ENCODE measurements at regions not wholly inside any gene's neighbourhood (a gene's known extent, or its start where the extent isn't known, plus 50 kb on each side); places are given as distances from the start of the nearest gene placed in this dataset.

GRCh38 chr5:174358276-174358675, 312.8 kb downstream of the NSG2 start:
- no peak for DNase-seq (ENCODE audit: low read depth in 1 of 2, low spot score in 1 of 2)

DNA sequence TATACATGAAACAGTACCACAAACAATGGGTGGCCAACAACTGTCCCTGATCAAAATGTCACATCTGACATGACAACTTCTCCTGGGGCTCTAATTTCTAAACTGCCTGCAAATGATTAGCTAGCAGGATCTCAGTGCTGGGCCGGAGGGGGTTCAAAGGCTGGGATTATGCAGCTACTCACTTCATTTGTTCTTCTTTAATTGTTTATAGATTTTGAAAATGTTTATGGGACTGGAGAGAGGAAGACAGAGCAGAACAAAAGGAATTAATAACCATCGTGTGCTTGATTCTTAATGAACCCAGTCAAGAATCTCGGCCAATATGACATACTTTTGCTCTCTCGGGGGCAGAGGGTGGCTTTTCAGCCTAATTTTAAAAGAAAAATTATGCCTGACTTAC, 313.6 kb downstream of the NSG2 start:
- no peak for DNase-seq (ENCODE audit: low read depth in 1 of 2, low spot score in 1 of 2)

DNA sequence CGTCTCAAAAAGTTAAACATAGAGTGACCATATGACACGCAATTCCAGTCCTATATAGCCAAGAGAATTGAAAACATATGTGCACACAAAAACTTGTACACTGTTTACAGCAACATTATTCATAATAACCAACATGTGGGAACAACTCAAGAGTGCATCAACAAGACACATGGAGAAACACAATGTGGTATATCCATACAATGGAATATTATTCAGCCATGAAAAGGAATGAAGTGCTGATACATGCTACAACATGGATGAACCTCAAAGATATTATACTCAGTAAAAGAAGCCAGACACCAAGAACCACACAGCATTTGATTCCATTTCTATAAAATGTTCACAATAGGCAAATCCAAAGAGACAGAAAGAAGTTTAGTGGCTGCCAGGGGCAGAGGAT, 317.0 kb downstream of the NSG2 start:
- DNase-seq (ENCODE audit: low read depth in 1 of 2, low spot score in 1 of 2), result no peak

DNA sequence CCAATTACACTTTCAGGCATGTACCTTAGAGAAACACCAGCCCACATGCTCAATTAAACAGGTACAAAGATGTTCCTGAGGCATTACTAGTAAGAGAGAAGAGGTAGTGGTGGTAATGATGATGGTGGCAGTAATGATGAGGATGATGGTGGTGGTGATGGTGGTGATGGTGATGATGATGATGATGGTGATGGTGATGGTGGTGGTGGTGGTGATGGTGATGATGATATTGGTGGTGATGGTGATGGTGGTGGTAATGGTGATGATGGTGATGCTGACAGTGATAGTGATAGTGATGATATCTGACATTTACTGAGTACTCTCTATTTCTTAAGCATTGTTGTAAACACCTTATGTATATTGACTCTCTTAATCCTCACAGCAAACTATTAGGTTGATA, 318.4 kb downstream of the NSG2 start:
- DNase-seq (ENCODE audit: low read depth in 1 of 2, low spot score in 1 of 2), result no peak

GRCh38 chr5:174364676-174365075, 319.2 kb downstream of the NSG2 start:
- no peak for DNase-seq (ENCODE audit: low read depth in 1 of 2, low spot score in 1 of 2)

DNA sequence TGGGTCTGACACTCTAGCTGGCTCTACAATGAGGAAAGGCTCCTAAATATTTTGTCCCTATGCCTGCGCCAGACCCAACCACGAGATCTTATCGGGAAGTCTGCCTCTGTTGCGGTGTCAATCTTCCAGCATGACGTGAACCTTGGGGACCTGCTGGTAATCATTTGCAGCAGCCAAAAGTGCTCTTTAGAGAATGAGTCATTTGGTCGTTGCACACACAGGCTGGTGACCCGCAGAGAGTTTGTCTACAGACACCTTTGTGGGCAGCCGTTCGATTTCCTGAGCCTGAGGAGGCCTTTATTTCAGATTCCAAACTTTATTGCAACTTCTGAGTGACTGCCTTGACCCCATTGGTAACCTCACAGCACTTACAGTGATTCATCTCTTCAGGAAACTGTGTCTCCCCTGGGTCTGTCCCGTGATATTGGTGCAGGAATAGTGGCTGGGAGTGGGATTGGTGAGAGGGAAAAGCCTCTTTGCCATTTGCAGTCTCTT, 326.1 kb downstream of the NSG2 start:
- no peak for DNase-seq (ENCODE audit: low read depth in 1 of 2, low spot score in 1 of 2)

- DNase-seq (ENCODE audit: low read depth in 1 of 2, low spot score in 1 of 2), result no peak
Measured at GRCh38 chr5:174374206-174374605, 328.7 kb downstream of the NSG2 start.

GRCh38 chr5:174376056-174376455, 330.6 kb downstream of the NSG2 start:
- DNase-seq (ENCODE audit: low read depth in 1 of 2, low spot score in 1 of 2), result no peak

- DNase-seq (ENCODE audit: low read depth in 1 of 2, low spot score in 1 of 2), result no peak
Measured at GRCh38 chr5:174376726-174377373, 331.3 kb downstream of the NSG2 start.

DNA sequence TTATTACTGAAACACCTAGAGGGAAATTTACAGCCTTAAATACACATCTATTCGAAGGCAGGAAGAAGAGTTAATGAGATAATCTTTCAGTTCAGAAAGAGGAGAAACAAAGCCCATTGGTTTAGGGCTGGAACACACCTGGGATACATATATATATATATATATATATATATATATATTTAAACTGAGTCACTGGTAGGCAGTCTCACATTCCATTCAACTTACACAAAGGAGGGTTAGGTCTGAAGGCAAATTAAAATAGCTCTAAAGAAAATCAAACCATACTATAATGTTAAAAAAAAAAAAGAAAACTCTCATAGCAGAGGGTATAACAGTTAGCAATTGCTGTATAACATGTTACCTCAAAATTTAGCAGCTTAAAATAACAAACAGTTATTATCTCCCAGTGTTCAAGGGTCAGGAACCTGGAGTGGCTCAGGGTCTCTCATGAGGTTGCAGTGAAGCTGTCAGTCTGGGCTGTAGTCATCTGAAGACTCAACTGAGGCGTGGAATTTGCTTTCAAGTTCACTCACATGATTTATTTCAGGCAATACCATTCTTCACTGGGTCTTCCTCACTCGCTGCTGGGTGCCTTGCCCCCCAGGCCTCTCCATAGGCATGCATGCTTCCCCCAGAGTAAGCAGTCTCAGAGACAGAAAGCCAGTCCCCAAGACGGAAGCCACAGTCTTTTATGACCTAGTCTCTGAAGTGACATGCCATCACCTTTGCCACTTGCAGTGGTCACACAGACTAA, 332.8 kb downstream of the NSG2 start:
- no peak for DNase-seq (ENCODE audit: low read depth in 1 of 2, low spot score in 1 of 2)

DNA sequence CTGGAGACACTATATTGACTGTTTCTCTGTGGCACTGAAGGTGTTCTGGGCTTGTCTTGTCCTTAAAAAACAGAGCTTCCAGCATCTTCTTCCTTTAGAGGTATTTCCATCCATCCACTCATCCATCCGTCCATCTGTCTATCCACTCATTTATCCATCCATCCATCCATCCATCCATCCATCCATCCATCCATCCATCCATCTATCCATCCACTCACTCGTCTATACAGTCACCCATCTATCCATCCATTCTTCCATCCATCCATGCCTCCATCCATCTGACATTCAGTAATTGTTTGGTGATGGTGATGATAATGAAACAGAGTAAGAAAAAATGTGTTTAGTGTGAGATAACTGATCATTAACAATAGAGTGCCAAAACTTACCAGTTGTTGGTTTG, 334.8 kb downstream of the NSG2 start:
- DNase-seq (ENCODE audit: low read depth in 1 of 2, low spot score in 1 of 2), result no peak

- no peak for DNase-seq (ENCODE audit: low read depth in 1 of 2, low spot score in 1 of 2)
Measured at GRCh38 chr5:174381241-174381640, 335.7 kb downstream of the NSG2 start.

DNA sequence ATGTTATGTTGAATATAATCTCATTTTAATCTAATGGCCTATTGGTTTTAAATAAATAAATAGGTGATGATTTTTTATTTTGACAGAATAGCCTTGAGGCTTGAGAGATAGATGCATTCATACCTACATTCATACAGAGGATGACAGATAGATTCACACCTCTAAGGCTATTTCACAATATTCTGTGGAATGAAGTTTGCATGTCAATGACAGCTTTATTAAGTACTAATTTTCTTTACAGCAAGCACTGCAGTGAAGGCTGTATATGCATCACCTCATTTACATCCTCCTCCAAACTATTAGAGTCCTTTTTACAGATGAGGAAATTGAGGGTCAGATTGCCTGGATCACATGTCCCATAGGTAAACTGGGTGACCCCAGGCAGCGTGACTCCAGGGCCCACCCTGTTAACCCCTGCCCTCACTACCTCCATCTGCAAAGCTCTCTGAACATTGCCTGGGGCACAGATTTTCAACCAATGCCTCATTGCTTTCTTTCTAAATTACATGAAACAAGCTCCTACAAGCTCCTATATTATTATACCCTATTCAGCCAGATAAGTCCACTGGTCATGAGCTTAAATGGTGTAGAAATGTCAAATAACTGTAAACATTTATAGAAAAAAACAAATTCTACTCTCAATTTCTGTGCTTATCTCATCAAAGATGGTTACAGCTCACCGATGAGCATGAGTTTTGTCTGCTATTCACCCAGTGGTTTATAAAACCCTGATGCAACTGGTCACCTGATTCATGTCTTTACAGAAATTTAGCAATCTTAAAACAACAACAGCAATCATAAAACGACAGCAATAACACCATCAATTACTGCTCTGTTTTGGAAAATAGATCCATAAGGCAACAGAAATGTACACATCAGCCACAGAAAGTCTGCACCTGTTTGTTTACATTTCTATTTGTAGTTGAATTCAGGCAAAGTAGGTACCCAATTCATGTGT, 338.0 kb downstream of the NSG2 start:
- DNase-seq (ENCODE audit: low read depth in 1 of 2, low spot score in 1 of 2), result no peak

DNA sequence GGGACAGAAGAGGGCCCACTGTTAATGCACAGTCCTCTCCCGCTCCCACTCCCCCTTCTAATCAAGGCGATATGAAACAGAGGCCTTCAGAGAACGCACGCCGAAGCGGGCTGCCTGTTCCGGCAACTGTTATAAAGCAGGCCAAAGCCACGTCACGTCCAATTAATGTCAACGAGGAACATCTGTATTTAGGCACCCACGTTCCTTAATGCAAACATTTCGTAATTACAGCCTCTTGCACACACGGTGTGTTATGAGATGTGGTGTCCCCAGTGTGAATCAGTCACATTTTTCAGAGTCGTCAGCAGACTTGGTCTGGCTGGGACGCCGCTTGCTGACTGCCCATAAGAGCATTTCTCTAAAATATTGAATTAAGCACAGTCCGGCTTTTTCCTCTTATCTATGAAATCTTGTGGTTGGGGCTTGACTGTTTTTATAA, 339.0 kb downstream of the NSG2 start:
- DNase-seq (ENCODE audit: low read depth in 1 of 2, low spot score in 1 of 2), result no peak

DNA sequence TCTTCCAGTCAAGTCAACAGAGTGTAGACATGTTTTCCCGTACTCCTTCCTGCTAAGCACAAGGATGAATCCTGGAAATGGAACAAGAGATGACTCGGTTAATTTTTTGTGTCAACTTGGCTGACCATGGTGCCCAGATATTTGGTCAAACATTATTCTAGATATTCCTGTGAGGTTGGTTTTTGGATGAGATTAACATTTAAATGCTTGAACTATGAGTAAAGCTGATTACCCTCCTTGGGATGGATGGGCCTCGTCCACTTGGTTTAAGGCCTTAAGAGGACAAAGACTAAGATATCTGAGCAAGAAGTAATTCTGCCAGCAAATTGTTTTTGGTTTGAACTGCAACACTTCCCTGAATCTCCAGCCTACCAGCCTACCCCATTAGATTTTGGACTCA, 338.1 kb upstream of the MSX2 start:
- no peak for DNase-seq (ENCODE audit: low read depth in 1 of 2, low spot score in 1 of 2)

DNA sequence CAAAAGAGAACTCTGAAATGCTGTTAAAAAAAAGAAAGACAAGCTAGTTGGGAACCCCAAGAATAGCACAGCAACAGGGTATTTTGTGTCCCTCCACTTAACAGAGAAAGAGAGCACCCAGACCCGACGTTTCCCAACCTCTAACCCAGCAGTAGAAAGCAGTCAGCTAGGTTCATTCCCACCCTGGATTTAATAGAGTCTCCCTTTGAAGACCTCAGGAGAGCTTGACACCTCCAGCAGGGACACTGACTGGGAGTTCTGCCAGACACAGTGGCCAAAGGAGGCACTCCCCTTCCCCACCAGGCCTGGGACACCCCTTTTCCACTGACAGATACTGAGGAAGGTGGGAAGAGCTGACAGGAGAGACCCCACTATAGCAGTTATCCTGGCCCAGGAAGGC, 337.5 kb upstream of the MSX2 start:
- no peak for DNase-seq (ENCODE audit: low read depth in 1 of 2, low spot score in 1 of 2)

- no peak for DNase-seq (ENCODE audit: low read depth in 1 of 2, low spot score in 1 of 2)
Measured at GRCh38 chr5:174387448-174387847, 336.9 kb upstream of the MSX2 start.

DNA sequence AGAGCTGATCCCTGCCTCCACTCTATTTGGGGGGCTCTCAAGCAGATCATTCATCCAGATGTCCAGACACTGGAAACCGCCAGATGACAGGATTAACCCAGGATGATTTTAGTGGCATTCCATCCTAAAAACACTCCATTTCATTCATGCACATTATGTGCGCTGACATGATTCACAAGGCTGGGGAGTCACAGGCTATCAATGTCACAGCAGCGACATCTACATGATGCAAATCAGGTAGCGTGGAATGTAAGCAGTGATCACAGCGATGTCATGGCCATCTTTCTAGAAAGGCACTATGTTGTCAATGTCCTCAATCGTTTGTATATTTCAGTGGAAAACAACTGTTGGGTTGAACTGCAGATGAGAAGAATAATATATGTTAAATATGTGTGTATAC, 331.5 kb upstream of the MSX2 start:
- no peak for DNase-seq (ENCODE audit: low read depth in 1 of 2, low spot score in 1 of 2)

DNA sequence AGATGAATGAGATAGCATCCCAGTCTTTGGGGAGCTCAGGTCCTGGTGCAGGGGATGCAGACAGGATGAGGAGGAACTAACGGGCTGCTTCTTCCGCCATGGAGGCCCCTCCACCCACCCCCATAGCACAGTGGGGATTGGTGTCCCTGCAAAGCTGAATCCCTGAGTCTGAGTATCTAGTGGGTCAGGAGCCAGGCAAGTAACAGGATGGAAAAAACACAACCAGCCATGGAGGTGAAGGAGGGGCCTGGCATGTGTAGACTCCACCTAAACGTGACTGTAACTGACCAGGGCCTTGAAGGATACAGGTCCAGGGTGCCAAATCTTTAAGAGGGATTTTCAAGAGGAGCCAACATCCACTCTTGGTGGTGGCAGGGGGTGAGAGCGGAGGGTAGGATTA, 327.8 kb upstream of the MSX2 start:
- DNase-seq (ENCODE audit: low read depth in 1 of 2, low spot score in 1 of 2), result no peak

GRCh38 chr5:174397206-174397605, 327.2 kb upstream of the MSX2 start:
- DNase-seq (ENCODE audit: low read depth in 1 of 2, low spot score in 1 of 2), result no peak

DNA sequence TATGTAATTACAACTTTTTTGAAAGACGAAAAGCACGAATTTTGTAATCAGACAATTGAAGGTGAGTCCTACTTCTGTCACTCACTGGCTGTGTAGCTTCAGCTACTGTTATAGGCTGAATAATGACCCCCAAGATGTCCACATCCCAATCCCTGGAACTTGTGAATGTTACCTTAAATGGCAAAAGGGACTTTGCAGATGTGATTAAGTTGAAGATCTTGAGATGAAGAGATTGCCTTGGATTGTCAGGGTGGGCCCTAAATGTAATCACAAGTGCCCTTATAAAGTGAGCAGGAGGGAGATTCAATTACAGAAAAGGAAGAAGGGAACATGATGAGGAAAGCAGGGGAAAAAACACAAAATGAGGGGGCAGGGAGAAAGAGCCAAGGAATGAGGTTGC, 326.2 kb upstream of the MSX2 start:
- no peak for DNase-seq (ENCODE audit: low read depth in 1 of 2, low spot score in 1 of 2)

GRCh38 chr5:174399411-174399810, 325.0 kb upstream of the MSX2 start:
- no peak for DNase-seq (ENCODE audit: low read depth in 1 of 2, low spot score in 1 of 2)
